ENCODE measurements at regions not wholly inside any gene's neighbourhood (a gene's known extent, or its start where the extent isn't known, plus 50 kb on each side); places are given as distances from the start of the nearest gene placed in this dataset.

GRCh38 chr13:72151241-72151640 is 284.2 kb upstream of the DACH1 start:
- TF ChIP-seq EP300 (IDR thresholded peaks at IDR 0.05) (no peak), CTCF (IDR thresholded peaks at IDR 0.05) (no peak)

All from sigmoid colon (tissue), 4 donors.